Breast epithelium (tissue), 4 donors: ENCODE measurements at regions not wholly inside any gene's neighbourhood (a gene's known extent, or its start where the extent isn't known, plus 50 kb on each side); places are given as distances from the start of the nearest gene placed in this dataset.

Experiments
- DNase-seq, 2 donors: peaks; one replicate each; pipeline ENCODE4 v3.0.0-alpha.2; 2019; ENCODE audit warnings: low spot score in 2 of 2
- H3K27ac ChIP-seq, 2 donors: fragments of 200-600 bp; sonication (generic) in 1 of 2; one replicate each; pipeline ENCODE4 v1.5.1; 2016 to 2019; ENCODE audit warnings: mild to moderate bottlenecking in 1 of 2
- H3K27me3 ChIP-seq, 2 donors: fragments of 200-600 bp; sonication (generic) in 1 of 2; one replicate each; pipeline versions ENCODE4 v1.5.1 to v1.6.0; 2017 to 2019; ENCODE audit warnings: control low read depth in 1 of 2, mild to moderate bottlenecking in 1 of 2
- H3K36me3 ChIP-seq: fragments of 200-600 bp; one replicate; pipeline ENCODE4 v1.5.1; 2019
- H3K4me1 ChIP-seq, 2 donors: fragments of 200-600 bp; sonication (generic); one replicate each; pipeline ENCODE4 v1.5.1; 2016 to 2019; ENCODE audit warnings: control low read depth in 1 of 2
- H3K4me3 ChIP-seq, 3 donors: fragments of 200-600 bp; sonication (generic); 1 replicate in 2 of 3; 2 replicates in 1 of 3; pipeline ENCODE4 v1.5.1; 2016 to 2019; ENCODE audit warnings: mild to moderate bottlenecking in 3 of 3, moderate library complexity in 2 of 3
- H3K9me3 ChIP-seq, 2 donors: fragments of 200-600 bp; sonication (generic) in 1 of 2; one replicate each; pipeline ENCODE4 v1.5.1; 2016 to 2019; ENCODE audit warnings: control low read depth in 1 of 2
- CTCF ChIP-seq, 3 donors: fragments of 450-650 bp; IDR thresholded peaks; one replicate each; pipeline ENCODE4 v1.5.1; 2016 to 2017; ENCODE audit warnings: antibody characterized with exemption in 3 of 3, mild to moderate bottlenecking in 3 of 3, moderate library complexity in 3 of 3
- POLR2A ChIP-seq: fragments of 450-650 bp; IDR thresholded peaks from one replicate; pipeline ENCODE4 v1.6.1; 2016; ENCODE audit warnings: antibody characterized with exemption, mild to moderate bottlenecking, moderate library complexity
- POLR2AphosphoS5 ChIP-seq, 3 donors: sonication (generic); formaldehyde crosslinking; IDR thresholded peaks; one replicate each; pipeline ENCODE4 v1.6.1; 2017; ENCODE audit warnings: antibody characterized with exemption in 3 of 3
- intact Hi-C: fragments of 100-400 bp; cut with DNase I; formaldehyde crosslinking; loops from one replicate; pipeline ENCODE4 v1.15.1; 2023; ENCODE audit warnings: low total_unique reads

GRCh38 chr10:32120147-32120546 lies 63.9 kb upstream of the KIF5B start:
- DNase-seq, result no peak
- Histone ChIP-seq H3K9me3 (peaks cover 5 to 11% of the 10 kb centered on the region in 2 donors), H3K36me3 (no peaks in the 10 kb centered on the region), H3K4me3 (no peak overlapping the region), H3K27ac (no peak overlapping the region), H3K27me3 (no peaks in the 10 kb centered on the region), H3K4me1 (no peaks in the 10 kb centered on the region)
- TF ChIP-seq POLR2A (no peak), POLR2AphosphoS5 (IDR thresholded peaks at IDR 0.05) (no peak), CTCF (IDR thresholded peaks at IDR 0.05) (no peak)
- intact Hi-C loops, result no loop called here

DNA sequence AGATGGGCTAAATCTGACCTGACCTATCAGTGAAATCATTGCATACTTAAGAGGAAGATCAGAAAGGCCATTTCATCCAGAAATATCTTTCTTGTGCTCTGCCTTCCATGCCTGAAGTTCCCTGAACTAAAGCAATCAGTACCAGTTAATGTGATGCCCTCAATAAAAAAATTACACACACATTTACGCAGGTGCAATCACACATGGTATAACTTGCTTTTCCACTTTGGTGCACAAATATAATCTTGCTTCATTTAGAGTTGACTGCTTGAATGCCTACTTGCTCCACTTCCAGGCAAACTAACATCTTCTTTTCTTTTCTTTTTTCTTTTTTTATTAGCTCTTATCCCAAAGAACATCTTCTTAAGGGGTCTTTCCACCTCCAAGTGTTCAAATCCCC lies 58.3 kb upstream of the KIF5B start:
- no peak for DNase-seq
- Histone ChIP-seq H3K36me3 (no peaks in the 10 kb centered on the region), H3K27me3 (no peaks in the 10 kb centered on the region), H3K4me1 (no peaks in the 10 kb centered on the region), H3K4me3 (no peak overlapping the region), H3K27ac (no peak overlapping the region), H3K9me3 (no peaks in the 10 kb centered on the region)
- intact Hi-C loops, result no loop called here
- TF ChIP-seq POLR2A (no peak), POLR2AphosphoS5 (IDR thresholded peaks at IDR 0.05) (no peak), CTCF (IDR thresholded peaks at IDR 0.05) (no peak)

DNA sequence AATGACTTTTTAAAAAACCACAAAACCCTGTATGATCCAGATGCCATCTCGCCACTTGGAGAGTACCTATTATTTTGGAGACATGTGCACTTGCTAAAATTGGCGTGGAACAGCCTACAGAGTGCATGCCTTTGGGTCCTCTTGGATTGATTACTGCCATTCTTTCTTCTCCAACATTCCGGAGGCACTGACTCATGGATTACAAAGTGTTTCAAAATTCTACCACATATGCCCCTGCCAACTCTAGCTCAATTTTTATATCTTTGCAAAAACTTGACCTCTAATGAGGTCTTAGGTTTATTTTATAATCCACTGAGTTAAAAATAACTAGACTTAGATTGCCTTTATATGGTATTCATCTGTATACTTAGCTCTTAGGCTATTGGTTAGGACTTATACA lies 55.8 kb upstream of the KIF5B start:
- intact Hi-C loops, result no loop called here
- H3K9me3 ChIP-seq, result no peaks in the 10 kb centered on the region
- TF ChIP-seq POLR2AphosphoS5 (IDR thresholded peaks at IDR 0.05), result no peak
- no peak for TF ChIP-seq POLR2A
- no peak for TF ChIP-seq CTCF (IDR thresholded peaks at IDR 0.05)
- no peak overlapping the region for H3K27ac ChIP-seq
- no peak overlapping the region for H3K4me3 ChIP-seq
- H3K36me3 ChIP-seq, result no peaks in the 10 kb centered on the region
- H3K27me3 ChIP-seq, result no peaks in the 10 kb centered on the region
- H3K4me1 ChIP-seq, result no peaks in the 10 kb centered on the region
- peak in 1 of 2 donors; percentile 43 for DNase-seq

DNA sequence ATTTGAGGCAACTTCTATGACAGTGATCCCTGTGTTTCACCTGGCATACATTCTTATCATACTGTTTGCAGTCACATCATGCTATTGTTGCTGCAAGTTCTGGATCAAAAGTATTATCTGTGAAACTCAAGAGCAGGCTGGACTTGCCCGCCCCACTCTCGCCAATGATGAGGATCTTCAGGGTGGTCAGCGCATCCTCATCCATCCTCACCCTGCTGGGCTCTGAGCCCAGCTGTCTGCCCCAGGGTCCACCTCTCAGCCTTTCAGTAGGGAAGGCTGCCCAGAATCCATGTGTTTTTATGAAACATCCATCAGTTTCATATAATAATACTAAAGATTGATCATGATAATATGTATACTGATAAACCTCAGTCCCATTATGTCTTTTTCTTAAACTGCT lies 55.4 kb upstream of the KIF5B start:
- Histone ChIP-seq H3K36me3 (no peaks in the 10 kb centered on the region), H3K4me3 (no peak overlapping the region), H3K9me3 (no peaks in the 10 kb centered on the region), H3K4me1 (no peaks in the 10 kb centered on the region), H3K27me3 (no peaks in the 10 kb centered on the region), H3K27ac (no peak overlapping the region)
- TF ChIP-seq POLR2AphosphoS5 (IDR thresholded peaks at IDR 0.05) (no peak), CTCF (IDR thresholded peaks at IDR 0.05) (no peak), POLR2A (no peak)
- DNase-seq, result no peak
- intact Hi-C loops, result no loop called here

DNA sequence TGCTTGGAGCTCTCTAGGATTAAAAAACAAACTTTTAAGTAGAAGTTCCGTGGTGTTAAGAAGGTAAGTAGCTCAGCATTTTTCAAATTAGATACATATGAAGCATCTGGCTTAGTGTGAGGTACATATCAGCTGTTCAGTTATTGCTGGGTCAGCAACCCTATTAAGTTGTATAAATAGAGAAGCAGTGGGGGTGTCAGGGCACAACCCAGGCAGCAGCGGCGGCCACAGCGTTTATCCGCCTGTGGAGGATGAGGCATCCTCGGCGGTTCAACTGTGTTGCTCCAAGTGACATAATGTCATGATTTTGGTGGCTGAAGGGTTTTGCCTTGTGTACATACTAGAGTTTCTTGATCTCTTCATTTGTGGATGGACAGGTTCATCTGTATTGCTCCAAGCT lies 54.6 kb upstream of the KIF5B start:
- Histone ChIP-seq H3K4me1 (no peaks in the 10 kb centered on the region), H3K9me3 (no peaks in the 10 kb centered on the region), H3K4me3 (no peak overlapping the region), H3K36me3 (no peaks in the 10 kb centered on the region), H3K27ac (no peak overlapping the region), H3K27me3 (no peaks in the 10 kb centered on the region)
- intact Hi-C loops, result no loop called here
- TF ChIP-seq POLR2AphosphoS5 (IDR thresholded peaks at IDR 0.05) (no peak), POLR2A (no peak), CTCF (IDR thresholded peaks at IDR 0.05) (no peak)
- no peak for DNase-seq
